HuH-7.5 (cell line): ENCODE measurements at regions not wholly inside any gene's neighbourhood (a gene's known extent, or its start where the extent isn't known, plus 50 kb on each side); places are given as distances from the start of the nearest gene placed in this dataset.

Experiments used
- DNase-seq: peaks from one replicate; pipeline ENCODE4 v3.0.0; 2011; ENCODE audit warnings: low spot score

DNA sequence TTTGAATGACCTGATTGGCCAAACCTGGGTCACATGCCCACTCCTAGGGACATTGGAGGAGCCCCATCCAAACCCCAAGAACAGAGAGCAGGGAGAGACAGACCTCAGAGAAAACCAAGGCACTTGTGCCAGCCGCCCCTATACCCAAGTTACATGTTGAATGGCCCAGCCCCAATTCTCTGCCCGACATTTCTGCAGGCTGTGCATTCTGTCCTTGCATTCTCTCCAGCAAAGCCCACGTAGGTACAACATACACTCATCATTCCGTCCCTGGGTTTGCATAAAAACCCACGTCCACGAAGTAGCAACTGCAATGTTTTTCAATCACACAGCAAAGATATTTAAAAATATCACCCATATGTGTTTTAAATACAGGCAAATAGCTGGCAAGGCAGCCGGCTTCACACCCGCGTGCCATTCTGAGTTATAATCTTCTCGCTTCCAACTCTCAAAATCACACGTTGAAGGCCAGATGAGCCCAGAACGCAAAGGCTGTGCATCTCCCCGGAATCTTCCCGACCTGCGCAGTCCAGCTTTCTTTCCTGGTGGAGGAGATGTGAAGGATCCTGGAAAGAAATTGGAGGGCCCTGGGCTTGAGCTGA is 91.7 kb upstream of the MYL2 start:
- DNase-seq = no peak

DNA sequence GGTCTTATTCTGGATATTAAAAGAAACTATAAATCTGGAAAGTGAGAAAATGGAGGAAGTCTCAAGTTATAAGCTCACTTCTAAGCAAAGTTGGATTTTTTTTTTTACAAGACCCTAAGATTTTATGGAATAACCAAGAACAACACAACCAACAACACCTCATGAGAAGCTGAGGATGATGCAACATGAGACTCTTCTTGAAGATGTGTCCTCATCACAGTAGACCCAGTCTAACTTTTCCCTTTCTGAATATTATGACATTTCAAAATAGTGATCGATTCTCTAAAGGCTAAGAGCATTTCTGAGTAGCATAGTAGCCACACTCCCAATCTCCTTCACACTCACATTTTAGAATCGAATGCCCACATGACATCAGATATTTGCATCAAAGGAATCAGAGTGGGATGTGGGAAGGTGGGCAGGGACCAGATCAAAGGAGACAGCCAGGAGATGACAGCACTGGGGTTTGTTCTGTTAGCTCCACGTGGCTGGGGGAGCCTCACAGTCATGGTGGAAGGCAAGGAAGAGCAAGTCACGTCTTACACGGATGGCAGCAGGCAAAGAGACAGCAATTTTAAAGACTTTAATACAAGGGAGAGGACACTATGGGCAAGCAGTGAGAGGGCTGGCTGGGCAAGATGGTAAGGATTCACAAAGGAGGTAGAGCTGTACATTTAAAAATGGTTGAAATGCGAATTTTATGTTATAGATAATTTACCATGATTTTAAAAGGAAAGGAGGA is 90.7 kb upstream of the MYL2 start:
- no peak for DNase-seq

DNA sequence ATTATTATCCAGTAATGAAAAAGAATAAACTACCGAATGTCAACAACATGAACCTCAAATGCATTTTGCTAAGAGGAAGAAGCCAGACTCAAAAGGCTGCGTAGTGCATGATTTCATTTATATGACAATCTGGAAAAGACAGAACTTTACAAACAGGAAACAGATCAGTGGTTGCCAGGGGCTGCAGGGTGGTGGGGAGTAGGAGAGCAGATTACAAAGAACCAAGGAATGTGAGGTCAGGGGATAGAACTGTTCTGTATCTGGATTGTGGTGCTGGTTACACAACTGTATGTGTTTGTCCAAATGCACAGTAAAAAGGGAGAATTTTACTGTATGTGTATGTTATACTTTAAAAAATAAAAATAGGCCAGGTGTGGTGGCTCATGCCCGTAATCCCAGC is 89.7 kb upstream of the MYL2 start:
- no peak for DNase-seq

DNA sequence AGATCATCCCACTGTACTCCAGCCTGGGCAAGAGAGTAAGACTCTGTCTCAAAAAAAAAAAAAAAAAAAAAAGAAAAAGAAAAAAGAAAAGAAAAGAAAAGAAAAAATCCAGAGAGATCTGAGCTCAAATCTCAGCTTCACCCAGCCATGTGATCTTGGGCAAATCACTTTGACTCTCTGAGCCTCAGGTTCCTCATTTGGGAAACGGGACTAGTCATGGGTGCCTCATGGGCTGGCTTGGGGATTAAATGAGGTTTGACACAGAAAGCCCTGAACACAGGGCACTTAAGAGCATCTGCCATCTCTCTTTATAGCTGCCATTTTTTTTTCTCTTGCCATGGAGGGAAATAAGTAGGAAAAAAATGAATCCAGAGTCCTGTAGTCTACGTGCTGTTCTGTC is 86.2 kb upstream of the MYL2 start:
- DNase-seq = no peak

DNA sequence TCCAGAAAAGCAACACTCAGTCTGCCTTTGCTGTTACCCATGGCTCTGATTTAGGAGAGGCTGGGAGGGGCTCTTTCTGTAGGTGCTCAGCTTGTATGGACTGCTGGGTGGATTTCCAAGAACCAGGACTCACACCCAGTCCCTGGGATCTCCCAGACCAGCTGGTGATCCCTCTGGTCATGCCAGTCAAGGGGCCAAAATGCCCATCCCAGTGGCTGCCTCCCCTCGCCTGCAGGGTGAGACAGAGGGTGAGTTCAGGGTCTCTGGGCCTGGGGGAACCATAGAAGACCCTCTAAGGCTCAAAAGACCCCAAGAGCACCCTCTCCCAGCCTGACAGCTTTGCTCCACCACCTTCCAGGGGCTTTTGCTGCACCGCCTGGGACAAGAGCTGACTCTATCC is 78.6 kb upstream of the MYL2 start:
- no peak for DNase-seq

DNA sequence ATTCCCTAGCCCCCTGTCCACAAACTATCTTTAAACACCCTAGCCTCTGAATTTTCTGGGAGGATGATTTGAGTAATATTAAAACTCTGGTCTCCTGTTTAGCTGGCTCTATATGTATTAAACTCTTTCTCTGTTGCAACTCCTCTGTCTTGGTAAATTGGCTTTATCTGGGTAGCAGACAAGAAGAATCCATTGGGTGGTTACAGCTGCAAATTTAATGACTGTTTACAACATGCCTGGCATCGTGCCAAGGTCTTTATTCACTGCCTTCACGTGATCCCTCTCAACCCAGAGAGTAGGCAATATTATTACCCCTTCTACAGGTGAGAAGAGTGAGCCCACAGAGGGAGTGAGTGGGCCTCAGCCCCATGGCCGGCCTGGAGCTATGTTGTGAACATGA is 77.8 kb upstream of the MYL2 start:
- DNase-seq = no peak

DNA sequence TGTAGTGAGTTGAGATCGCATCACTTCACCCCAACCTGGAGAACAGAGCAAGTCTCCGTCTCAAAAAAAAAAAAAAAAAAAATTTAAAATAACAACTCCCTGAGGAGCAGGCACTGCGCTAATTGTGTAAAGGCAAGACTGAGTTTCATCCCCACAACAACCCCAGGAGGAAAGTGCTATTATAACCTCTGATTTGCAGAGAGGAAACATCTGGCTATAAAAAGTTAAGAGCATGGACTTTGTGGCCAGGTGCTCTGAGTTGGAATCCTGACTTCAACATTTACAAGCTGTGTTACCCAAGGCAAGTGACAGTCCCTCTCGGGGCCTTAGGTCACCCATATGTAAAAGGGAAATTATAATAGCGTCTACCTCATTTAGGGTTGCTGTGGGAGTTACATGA is 76.0 kb upstream of the MYL2 start:
- no peak for DNase-seq

DNA sequence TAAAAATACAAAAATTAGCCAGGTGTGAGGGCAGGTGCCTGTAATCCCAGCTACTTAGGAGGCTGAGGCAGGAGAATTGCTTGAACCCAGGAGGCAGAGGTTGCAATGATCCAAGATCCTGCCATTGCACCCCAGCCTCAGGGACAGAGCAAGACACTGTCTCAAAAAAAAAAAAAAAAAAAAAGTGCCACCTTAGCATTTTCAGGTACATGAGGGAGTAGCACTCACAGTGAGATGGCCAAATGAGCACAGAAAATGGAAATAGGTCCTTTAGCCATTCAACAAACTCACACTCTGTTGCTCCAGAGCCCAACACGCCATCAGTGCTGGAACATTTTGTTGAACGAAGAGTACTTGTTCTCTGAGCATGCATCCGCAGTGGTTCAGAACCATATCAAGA is 75.2 kb upstream of the MYL2 start:
- no peak for DNase-seq

DNA sequence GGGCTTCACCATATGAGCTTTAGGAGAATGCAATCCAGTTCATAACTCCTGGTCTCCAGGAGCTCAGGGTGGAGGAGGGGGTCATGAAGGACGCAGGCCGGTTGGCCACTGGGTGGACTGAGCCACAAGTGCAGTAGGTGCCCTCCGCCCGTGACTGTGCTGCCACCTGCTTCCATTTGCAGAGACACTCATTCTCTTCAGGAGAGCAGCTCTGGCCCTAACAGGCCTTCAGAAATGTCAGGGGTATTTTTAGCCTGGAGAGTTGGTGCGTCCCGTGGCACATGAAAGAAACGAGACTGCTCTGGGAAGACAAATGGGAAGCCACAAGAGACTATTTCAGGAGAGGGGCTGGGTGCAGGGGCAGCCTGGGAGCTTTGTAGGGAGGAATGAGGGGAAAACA is 74.6 kb upstream of the MYL2 start:
- DNase-seq = no peak

DNA sequence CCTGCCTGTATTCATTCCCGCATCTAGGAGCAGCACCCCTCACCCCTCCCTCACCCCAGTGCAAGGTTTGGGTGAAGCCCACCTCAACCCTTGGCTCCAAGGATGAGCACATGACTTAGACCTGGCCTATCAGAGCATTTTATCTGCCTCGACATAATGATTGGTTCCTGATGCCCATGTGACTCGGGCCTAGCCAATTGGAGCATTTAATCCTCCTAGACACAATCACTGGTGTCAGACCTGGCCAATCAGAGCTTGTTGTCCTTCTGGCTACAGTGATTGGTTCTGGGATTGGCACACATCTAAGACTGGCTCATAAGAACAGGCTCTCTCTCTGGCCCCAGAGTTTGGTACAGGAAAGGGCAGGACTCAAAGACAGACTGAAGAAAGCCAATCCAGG is 73.1 kb upstream of the MYL2 start:
- DNase-seq = no peak

DNA sequence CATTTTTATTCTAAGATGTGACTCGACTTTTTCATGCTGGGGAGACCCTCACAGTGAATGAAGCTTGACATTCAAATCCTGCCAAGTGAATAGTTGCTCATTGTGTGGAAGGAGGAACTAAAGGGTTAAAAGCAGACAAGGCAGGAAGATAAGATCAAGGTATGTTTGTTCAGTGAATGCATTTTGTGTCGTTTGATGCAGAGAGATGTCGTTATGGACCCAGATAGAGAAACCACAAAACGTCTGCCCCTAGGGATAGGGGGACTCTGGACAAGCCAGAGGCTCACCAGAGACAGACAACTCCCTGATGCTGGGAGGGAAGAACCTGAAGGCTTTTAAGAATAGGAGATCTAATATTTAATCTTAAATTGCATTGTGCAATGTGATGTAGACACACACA is 72.5 kb upstream of the MYL2 start:
- DNase-seq = no peak

DNA sequence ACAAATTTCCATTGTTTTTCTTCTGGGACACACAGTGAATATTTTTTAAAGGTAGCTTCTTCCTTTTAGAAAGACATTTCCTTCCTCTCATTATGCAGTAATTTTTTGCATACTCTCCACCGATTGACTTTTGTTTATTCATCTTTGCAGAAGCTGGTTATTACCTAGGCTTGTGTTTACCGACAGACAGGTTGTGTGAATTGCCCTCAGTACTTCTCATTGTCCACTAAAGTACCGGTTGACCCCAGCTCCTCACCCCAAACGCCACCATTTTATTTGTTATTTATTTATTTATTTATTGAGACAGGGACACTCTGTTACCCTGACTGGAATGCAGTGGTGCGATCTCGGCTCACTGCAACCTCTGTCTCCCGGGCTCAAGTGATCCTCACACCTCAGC is 63.4 kb upstream of the MYL2 start:
- no peak for DNase-seq

DNA sequence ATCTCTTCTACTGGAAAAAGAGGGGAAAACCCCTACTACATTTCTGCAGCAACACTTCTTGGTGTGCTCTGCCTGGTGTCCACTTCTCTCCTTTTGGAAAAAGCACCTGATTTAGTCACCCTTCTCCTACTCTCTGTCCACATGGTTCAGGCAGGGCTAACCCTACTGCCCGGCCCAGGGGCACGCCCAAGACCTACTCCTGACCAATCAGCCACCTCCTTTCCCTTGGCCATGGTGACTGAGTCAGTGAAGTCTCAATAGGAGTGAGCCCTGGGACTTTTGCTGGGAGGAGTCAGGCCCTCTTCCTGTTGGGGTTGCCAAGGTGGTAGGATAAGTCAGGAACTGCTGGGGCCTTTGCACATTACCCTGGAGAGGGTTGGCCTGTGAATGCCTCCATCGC is 52.5 kb upstream of the MYL2 start:
- no peak for DNase-seq

DNA sequence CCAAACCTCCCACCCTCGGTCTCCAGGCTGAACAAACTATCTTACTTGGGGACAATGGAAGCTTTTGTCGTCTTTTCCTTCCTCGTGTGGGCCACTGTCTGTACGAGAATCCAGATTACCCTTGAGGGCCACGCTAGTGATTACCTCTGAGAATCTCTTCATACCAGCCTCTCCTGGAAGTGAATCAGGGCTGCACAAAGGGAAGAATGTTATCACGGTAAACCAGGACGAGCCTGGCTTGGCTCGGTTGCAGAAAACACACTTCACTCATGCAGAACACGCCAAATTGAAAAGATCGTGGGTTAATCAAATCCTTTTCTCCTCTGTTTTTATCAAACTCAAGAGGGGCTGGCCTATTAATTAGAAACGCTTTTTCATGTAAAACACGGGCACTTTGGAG is 51.6 kb upstream of the MYL2 start:
- no peak for DNase-seq

DNA sequence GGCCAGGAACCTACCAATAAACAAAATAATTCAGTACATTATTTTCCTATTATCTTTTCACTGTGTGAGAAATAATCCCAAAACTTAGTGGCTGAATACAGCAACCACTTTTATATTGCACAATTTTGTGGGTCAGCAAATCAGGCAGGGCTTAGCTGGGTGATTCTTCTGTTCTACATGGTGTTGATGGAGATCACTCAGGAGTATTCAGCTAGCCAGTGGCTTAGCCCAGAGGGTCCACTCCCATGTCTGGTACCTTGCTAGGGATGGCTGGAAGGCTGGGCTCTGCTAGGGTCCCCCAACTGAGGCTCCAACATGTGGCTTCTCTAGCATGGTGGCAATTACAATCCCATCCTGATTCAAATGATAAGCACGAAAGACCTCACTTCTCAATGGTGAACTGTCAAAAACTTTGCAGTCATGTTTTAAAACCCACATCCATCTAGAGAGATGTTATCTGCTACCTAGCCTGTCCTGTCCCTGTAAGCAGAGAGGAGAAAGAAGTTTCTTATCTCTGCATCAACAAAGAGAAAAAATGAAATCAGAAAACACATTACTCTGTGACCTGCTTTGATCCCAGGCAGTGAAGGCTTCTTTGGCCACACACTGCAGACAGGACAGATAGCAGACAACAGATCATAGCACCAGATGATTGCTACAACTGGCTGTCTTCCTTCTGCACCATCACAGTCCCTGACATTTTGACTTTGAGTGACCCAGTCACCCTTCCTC is 51.0 kb upstream of the MYL2 start:
- DNase-seq = no peak
